HG02610 (cell line): ENCODE measurements at regions not wholly inside any gene's neighbourhood (a gene's known extent, or its start where the extent isn't known, plus 50 kb on each side); places are given as distances from the start of the nearest gene placed in this dataset.
"Not testable (repeated sequence)": the region's sequence is repeated elsewhere in the genome, so short reads cannot be mapped to it uniquely, and the experiment has no call there.

Experiments
- ATAC-seq: cut with Tn5 transposase; IDR thresholded peaks from one replicate; pipeline ENCODE4 v1.9.1; 2021; ENCODE audit warnings: mild to moderate bottlenecking, moderate library complexity; ENCODE audit not compliant: unreplicated experiment

DNA sequence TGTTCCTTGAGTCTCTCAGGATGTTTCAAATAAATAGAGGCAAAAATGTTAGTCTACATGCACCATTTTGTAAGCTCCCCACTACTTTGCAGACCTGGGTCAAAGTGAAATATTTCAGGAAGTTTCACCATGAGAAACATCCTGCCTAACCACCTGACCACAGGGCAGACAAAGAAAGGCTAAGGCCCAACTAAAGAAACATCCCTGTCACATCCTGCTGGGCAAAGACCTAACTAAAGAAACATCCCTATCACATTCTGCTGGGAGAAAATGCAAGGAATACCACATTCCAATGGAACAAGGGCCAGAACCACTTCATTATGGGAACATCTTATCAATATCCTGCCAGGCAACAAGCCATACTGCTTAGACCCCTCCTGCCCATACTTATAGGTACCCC is 1303.4 kb downstream of the TECRL start:
- ATAC-seq, result no peak

DNA sequence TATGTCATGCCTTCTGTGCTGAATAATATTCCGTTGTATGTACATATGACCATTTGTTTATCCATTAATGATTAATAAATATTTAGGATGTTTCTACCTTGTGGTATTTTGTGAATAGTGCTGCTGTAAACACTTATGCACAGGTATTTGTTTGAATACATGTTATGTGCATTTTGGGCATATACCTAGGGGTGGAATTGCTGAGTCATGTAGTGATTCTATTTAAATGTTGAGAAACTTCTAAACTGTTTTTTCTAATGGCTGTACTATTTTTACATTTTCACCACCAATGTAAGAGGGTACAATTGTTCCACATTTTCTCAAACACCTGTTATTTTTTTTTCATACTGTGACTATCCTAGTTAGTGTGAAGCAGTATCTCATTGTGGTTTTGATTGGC is 1318.6 kb downstream of the TECRL start:
- ATAC-seq, result no peak

DNA sequence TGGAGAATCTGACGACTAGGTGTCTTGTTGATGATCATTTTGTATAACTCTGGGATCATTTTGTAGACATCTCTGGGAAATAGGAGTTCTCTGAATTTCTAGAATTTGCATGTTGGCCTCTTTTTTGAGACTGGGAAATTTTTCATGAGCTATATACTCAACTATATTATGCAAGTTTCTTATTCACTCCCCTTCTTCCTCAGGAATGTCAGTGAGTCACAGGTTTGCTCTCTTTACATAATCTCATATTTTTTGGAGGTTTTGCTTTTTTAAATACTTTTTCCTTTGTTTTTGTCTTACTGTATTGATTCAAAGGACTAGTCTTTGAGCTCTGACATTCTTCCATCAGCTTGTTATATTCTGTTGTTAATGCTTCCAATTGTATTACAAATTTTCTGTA is 1324.2 kb downstream of the TECRL start:
- no peak for ATAC-seq

DNA sequence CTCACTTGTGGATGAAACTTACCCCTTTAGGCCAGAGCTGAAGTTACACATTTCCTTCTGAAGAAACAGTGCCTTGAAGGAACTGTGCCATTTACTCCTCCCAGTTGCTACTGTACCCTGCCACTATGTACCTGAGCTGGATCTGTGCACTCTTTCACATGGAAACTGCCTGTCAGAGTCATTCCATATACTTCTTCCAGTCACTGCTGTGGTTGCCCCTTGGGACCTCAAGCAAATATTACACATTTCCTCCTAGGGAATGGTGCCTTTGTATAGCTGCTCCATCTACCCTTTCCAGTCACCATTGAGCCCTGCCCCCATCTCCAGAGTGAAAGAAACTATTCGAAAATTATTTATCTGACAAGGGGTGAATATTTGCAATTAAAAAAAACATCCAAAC is 1328.3 kb downstream of the TECRL start:
- no peak for ATAC-seq

DNA sequence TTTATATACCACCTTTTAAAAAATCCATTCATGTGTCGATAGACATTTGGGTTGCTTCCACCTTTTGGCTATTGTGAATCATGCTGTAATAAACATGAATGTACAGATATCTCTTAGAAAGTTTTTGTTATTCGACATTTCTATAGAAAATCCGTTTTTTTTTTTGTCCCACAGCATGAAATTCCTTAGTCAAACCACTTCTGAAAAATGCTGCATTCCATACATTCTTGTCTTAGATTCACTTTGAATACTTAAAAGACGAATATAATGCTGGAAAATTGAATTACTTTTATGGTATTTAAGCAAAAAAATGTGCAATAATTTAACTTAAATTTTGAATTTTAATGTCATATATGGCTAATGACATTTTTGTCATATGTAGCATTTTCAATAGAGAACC is 1345.5 kb downstream of the TECRL start:
- no peak for ATAC-seq

DNA sequence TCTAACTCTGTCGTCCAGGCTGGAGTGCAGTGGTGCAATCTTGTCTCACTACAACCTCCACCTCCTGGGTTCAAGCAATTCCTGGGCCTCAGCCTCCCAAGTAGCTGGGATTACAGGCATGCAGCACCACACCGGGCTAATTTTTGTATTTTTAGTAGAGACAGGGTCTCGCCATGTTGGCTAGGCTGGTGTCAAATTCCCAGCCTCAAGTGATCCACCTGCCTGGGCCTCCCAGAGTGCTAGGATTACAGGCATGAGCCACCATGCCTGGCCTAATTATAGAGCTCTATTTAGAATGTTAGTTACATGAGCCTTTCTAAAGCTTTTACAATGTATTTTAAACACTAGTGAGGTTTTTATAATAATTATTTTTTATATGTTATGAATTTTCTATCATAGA is 1346.4 kb downstream of the TECRL start:
- not testable (repeated sequence) for ATAC-seq

DNA sequence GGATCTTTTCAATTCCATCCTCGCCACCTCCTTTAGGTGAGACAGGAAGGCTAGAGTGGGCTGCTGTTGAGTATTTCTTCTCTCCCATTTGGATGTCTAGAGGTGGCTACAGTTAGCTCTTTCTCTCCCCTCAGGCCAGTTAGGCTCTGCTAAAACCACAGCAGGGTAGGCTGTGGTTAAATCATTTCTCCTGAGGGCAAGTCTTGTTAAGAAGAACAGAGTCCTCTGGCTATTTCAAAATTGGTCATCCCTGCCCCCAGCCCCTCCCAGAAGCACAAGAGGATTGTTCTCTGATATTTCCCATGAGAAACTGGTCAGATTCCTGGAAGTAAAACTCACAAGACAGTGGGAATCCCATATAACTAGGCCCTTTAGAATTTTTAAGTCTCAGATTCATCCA is 1359.5 kb downstream of the TECRL start:
- no peak for ATAC-seq

DNA sequence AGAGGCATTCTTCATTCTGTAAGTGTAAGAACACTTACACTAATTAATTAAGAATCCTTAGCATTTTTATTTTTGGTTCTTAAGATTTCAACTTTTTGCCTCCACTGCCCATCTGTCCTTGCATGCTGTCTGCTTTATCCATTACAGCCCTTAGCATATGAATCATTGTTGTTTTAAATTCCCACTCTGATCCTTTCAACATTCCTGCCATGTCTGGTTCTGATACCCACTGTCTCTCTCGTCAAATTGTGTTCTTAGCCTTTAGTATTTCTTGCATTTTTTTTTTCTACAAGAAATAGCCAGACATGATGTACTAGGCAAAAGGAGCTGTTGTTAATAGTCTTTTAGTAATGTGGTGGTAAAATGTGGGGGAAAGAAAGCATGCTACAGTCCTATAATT is 1360.0 kb downstream of the TECRL start:
- no peak for ATAC-seq

DNA sequence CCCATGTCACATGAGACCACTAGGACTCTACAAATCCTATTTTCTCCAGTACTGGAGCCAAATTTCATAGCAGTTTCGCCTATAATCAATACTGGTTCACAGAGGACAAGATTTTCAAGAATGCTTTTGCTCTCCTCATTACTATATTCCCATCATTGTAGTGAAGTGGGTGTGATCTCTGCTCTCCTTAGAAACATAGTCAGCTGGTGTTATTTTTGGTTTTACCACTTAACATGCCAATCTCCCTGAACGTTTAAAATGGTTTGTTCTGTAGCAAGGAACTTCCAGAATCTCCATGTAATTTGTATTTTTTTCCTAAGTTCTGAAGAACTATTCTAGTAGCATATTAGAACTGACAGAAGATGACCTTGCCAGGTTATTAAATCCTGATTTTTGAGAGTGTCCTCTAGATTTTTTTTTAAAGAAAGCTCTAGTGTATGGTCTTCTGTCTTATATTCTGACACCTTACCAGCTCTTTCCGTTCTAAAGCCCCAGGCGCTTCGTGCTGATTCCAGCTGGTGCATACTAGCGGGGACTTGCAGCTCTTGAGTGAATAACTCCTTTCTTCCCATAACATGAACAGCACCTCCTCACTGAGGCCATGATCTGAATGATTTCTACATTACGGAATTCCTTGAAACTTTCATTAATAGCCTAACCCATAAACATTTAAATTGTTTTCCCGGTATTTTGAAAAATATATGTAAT is 1372.9 kb downstream of the TECRL start:
- ATAC-seq, result no peak

DNA sequence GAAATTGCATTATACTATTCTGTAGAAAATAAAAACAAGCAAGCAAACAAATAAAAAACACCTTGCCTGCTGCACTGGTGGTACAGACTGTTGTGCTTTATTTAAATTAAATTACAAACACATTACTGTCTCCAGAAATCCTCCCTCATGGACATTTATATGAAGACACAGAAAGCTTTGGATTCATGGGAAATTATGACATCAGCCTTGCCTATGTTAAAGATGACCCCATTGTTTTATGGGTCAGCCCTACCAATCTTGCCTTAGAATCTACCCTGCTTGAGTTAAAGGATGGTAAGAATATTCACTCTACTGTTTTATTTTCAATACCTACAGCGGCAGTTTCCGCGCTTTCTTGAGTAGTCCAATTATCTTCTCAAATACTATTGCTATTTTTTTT is 1379.9 kb downstream of the TECRL start:
- ATAC-seq, result no peak

DNA sequence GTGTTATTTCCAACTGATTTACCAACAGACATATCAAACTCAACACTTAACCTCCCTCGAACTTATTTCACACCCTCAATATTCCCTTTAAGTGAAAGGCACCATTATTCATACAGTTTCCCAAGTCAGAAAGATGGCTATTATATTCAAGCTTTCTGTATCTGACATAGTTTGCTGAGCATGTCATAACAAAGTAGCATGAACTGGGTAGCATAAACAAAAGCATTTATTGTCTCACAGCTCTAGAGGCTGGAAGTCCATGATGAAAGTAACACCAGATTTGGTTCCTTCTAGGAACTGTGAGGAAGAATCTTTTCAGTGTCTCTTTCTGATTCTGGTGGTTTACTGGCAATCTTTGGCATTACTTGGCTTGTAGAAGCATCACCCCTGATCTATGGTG is 1388.6 kb downstream of the TECRL start:
- ATAC-seq, result no peak

DNA sequence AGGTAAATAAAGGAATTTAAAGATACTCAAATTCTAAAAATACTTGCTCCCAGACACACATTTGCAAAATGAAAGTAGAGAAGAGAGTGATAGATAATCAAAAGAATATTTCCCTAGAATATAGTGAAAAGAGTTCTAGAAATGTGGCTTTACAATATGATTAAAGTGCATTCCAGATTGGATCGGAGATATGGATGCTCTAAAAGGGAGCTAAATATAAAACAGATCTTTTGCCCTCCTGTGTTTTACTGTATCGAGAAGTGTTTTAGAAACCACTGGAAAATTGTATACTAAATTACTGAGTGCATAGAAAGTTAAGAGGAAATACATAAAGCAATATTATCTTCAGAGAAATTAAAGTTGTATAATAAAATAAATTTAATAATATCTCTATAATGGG is 1392.0 kb downstream of the TECRL start:
- ATAC-seq, result no peak

DNA sequence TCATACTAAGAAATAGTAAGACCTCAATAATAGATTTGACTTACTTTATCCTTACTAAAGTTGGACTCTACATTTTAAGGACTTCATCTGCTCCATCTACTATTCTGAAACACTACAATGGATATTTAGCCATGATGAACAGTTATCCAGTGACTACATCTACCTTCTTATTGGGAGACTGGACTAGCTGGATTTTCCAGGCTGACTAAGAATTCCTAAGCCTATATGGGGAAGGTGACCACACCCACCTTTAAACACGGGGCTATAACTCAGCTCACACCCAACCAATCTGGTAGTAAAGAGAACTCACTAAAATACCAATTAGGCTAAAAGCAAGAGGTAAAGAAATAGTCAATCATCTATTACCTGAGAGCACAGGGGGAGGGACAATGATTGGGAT is 1438.4 kb downstream of the TECRL start:
- ATAC-seq, result no peak

DNA sequence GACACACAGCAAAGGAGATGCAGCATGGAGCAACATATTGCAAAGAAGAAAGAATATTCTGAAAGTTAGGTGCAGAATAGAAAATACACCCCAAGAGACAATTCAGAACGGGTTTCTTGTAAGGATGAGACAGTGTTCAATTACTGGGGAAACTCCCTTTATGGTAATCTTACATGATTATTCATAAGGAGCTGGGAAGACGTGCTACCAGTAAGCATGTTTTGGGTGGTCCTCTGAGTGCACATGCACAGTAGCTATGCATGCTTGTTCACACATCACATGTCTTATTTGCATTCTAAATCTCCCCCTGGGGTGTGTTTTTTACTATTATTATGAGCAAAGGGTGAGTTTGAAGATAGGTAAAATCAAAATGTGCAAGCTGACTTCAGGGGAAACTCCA is 1448.8 kb downstream of the TECRL start:
- no peak for ATAC-seq

DNA sequence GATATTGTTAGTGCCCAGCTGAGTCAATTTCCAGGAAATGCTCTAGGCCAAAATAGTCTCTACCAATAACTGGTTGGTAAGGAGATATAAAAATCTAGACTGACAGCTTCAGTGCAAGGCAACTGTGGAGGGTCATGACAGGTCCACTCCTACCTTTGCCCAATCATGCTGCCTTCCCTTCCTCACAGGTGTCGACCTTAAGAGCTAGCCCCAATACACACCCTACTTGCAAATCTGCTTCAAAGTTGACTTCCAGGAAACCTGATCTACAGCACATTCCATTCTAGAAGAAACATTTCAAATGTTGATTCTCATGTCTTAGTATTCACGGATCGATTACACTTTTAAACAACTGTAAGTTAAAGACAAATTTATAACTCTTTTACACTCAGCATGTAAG is 1455.5 kb downstream of the TECRL start:
- no peak for ATAC-seq

DNA sequence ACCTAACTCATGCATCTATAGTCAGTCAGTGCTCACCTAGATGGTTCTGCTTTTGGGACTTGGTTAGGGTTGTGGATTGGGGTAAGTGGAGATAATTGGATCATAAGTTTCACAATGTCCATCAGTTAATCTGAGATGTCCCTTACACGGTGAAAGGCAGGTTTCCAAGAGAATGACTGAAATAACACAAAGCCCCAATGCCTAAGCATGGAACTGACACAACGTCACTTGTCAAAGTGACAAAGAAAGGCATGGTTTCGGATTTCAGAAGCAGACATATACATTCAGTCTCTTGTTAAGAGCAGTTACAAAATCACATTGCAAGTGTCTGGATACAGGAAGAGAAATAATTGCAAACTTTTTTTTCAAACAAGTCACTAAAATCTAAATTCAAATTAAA is 1456.9 kb downstream of the TECRL start:
- ATAC-seq, result no peak

DNA sequence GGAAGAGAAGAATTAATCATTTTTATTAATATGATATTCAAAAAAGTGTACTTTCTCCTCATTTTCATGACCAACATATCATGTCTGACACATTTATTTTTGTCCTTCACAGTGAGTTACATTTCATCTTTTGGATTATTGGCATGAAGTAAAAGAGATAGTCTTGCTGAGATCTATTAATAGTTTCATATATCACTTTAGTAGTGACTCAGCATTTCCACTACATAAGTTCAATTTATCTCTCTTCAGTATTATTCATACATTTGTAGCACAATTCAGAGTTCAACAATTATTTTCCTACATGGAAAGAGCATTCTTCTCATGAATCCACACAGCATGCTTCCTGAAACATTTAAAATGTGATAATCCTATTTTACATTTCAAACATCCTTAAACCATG is 1461.1 kb downstream of the TECRL start:
- ATAC-seq, result no peak

DNA sequence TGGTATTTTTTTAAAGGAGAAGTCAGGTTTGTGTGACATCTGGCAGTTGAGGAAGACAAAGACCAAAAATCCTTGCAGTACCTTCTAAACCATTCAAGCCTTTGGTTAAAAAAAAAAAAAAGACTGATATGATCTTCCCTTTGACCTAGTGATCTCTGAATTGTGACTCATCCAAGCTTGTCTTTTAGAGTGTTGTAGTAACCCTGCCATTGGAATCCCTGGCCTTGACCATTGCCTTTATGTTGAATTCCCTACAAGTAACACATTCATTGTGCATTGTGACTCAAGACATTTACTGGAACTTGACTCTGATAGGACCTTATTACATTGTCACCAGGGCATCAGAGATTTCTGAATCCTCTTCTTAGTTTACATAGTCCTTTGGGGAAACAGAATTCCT is 1469.0 kb downstream of the TECRL start:
- ATAC-seq, result no peak

DNA sequence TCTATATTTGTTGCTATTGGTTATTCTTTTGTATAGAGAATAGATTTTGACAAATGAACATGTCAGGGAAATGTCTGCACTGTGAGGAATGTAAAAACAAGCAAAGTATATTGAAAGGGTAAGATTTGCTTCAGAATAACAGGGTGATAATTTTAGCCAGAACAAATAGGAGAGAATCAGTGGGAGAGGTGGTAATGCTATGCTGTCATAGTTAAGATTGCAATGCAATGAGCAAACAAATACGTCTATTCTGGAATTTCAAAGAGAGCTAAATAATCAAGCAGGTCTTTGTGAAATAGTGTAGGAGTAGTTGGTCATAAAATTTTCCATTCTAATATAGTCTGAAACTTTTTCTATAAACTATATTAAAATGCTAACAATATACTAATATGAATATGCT is 1478.4 kb downstream of the TECRL start:
- ATAC-seq, result no peak

DNA sequence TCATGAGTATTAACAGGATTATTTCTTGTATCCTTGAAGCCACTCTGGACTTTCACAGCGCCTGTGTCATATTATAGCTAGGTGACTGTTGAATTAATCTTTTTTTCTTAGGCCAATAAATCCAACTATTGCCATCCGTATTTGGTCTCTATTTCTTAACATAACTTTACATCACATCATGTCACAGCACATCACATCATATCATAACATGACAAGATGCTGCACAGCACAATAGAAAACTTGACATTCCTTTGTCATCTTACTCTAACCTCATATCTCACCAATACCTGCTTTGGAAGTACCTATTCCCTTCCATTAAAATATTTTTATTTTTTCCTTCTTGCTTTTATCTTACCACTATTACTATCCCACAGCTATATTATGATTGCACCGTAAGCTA is 1480.8 kb downstream of the TECRL start:
- no peak for ATAC-seq

DNA sequence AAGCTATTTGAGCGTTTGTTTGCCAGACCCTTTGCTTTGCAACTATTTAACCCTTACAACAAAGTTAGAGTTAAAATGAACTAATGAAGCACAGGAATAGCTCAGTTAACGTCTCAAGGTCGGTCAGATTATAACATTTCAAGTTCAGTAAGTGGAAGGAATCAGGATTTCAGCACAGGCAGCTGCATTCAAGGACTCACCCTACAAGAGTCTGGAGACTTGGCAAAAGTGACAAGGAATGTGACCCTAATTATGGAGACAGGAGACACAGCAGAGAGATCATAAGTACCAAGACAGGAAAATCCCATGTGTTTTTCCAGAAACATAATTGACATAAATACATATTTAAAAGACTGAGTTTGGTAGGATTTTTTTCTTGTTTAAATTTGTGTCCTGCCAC is 1481.7 kb downstream of the TECRL start:
- no peak for ATAC-seq

DNA sequence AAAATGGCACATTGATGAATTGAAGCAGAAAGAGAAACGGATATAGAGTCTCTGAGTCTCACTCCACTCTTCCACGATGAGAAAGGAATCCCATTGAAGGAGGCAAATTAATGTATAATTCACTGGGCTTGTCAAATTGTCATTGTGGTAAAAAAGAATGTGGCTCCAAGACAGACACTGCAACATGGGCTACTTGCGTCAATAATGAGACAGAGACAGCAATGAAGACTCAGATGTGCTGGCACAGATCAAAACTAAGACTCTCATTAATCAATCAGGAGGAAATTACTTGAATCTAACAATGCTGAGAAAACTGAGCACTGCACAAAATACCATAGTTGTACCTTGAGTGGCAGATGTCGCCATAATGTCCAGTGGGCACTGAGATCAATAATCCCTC is 1485.5 kb downstream of the TECRL start:
- no peak for ATAC-seq

DNA sequence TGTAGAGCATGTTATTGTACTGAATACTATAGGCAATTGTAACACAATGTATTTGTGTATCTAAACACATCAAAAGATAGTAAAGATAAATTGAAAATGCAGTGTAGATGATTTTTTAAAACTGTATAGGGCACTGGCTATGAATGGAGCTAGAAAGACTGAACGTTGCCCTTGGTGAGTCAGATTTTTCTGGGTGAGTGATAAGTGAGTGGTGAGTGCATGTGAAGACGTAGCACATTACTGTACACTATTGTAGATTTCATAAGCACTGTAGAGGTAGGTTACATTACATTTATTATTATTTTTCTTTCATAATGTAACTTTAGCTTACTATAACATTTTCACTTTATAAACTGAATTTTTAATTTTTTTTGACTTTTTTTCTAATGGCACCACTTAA is 1491.6 kb downstream of the TECRL start:
- ATAC-seq, result no peak

DNA sequence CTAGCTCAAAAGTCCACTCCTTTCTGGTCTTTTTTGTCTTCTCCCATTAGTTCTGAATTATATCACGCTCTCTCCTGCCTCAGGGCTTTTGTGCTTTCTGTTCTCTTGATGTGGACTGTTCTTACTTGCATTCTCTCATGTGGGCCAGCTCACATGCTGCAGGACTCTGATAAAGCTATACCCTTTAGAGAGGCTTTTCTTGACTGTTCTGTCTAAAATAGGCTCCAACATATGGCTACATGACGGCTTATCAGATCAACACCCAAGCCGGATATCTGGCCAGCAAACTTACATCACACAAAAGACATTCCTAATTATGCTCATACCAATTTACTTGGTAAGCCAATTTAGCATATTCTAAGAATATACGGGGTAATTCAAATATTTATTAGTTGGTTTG is 1494.5 kb downstream of the TECRL start:
- no peak for ATAC-seq
